Right atrium auricular region (tissue), 2 donors: ENCODE measurements at regions not wholly inside any gene's neighbourhood (a gene's known extent, or its start where the extent isn't known, plus 50 kb on each side); places are given as distances from the start of the nearest gene placed in this dataset.

Experiments
- DNase-seq: peaks from one replicate; pipeline ENCODE4 v3.0.0-alpha.2; 2019; ENCODE audit warnings: low spot score
- H3K27ac ChIP-seq, 2 donors: fragments of 200-600 bp; sonication (generic); 1 replicate in 1 of 2; 2 replicates in 1 of 2; pipeline ENCODE4 v1.5.1; 2016 to 2019
- H3K27me3 ChIP-seq, 2 donors: fragments of 200-600 bp; sonication (generic); one replicate each; pipeline versions ENCODE4 v1.5.1 to v1.6.0; 2017 to 2019
- H3K36me3 ChIP-seq: fragments of 200-600 bp; sonication (generic); one replicate; pipeline ENCODE4 v1.5.1; 2016
- H3K4me1 ChIP-seq, 2 donors: fragments of 200-600 bp; sonication (generic); one replicate each; pipeline versions ENCODE4 v1.5.1 to v1.6.0; 2017 to 2019
- H3K4me3 ChIP-seq, 2 donors: fragments of 200-600 bp; sonication (generic); 1 replicate in 1 of 2; 2 replicates in 1 of 2; pipeline ENCODE4 v1.5.1; 2017 to 2019; ENCODE audit warnings: mild to moderate bottlenecking in 1 of 2, moderate library complexity in 1 of 2
- H3K9me3 ChIP-seq, 2 donors: fragments of 200-600 bp; sonication (generic); one replicate each; pipeline ENCODE4 v1.5.1; 2019
- CTCF ChIP-seq, 2 donors: fragments of 200-600 bp; sonication (generic); IDR thresholded peaks; one replicate each; pipeline ENCODE4 v1.5.1; 2019; ENCODE audit warnings: antibody characterized with exemption in 2 of 2

DNA sequence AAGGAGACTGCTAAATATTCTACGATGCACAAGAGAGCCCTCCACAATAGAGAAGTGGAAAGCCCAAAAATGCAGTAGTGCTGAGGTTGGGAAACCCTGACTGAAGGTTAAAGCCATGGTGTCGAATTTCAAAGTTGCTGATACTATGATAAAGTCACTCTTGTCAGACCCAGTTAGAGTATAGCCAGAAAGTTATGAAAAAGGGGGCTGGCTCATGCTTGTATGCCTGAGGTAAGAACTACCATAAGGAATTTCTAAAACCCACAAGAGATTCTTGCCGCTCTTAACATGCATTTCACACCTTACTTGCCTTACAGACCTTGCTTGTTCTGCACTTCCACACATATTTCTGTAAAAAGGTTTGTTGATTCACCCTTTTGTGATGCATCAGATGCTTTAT lies 184.6 kb downstream of the SLC6A15 start:
- Histone ChIP-seq H3K9me3 (no peaks in the 10 kb centered on the region), H3K27ac (no peak overlapping the region), H3K4me3 (no peak overlapping the region), H3K36me3 (no peaks in the 10 kb centered on the region), H3K4me1 (no peaks in the 10 kb centered on the region), H3K27me3 (no peaks in the 10 kb centered on the region)
- DNase-seq, result no peak
- TF ChIP-seq CTCF (IDR thresholded peaks at IDR 0.05), result no peak

DNA sequence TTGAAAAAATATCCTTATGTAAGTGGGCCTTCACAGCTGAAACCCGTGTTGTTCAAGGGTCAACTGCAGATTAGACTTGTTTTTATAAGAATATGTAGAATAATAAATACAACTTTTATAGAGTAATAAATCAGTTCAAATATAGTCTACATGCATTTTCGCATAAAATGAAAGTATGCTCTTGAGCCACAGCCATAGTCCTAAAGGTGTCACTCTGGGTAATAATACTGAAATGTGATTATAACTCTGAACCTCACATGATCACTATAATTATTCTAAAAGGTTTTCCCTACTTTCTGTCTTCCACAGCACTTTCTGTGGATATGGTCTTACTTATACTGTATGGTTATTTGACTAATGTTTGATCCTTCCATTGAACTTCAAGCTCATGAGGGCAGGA lies 185.8 kb downstream of the SLC6A15 start:
- Histone ChIP-seq H3K4me3 (no peak overlapping the region), H3K27ac (no peak overlapping the region), H3K36me3 (no peaks in the 10 kb centered on the region), H3K27me3 (no peaks in the 10 kb centered on the region), H3K4me1 (no peaks in the 10 kb centered on the region), H3K9me3 (no peaks in the 10 kb centered on the region)
- DNase-seq, result no peak
- TF ChIP-seq CTCF (IDR thresholded peaks at IDR 0.05), result no peak

DNA sequence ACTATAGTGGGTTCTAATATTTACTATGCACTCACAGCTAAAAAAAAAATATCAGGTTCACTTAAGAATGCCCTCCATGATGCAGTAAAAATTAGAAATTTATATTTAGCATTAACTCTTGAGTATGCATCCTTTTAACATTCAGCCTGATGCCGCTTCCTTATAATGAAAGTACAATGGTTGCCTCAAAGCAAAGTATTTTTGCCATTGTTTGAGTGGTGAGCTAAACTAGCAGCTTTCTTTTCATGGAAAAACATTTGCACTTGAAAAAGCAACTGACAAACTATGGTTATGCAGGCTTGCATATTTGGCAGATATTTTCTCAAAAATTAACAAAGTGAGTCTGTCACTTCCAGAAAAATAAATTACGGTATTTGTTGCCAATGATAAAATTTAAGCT lies 188.6 kb downstream of the SLC6A15 start:
- H3K36me3 ChIP-seq, result no peaks in the 10 kb centered on the region
- H3K4me1 ChIP-seq, result no peaks in the 10 kb centered on the region
- no peak for DNase-seq
- H3K27ac ChIP-seq, result no peak overlapping the region
- H3K9me3 ChIP-seq, result no peaks in the 10 kb centered on the region
- no peaks in the 10 kb centered on the region for H3K27me3 ChIP-seq
- H3K4me3 ChIP-seq, result no peak overlapping the region
- no peak for TF ChIP-seq CTCF (IDR thresholded peaks at IDR 0.05)

- no peaks in the 10 kb centered on the region for H3K9me3 ChIP-seq
- H3K36me3 ChIP-seq, result no peaks in the 10 kb centered on the region
- H3K27ac ChIP-seq, result no peak overlapping the region
- DNase-seq, result no peak
- no peaks in the 10 kb centered on the region for H3K27me3 ChIP-seq
- H3K4me3 ChIP-seq, result no peak overlapping the region
- no peaks in the 10 kb centered on the region for H3K4me1 ChIP-seq
- no peak for TF ChIP-seq CTCF (IDR thresholded peaks at IDR 0.05)
Observed at GRCh38 chr12:84719997-84720396, 192.6 kb downstream of the SLC6A15 start.

GRCh38 chr12:84718906-84719305 lies 193.7 kb downstream of the SLC6A15 start:
- no peak overlapping the region for H3K27ac ChIP-seq
- no peak for DNase-seq
- TF ChIP-seq CTCF (IDR thresholded peaks at IDR 0.05), result no peak

DNA sequence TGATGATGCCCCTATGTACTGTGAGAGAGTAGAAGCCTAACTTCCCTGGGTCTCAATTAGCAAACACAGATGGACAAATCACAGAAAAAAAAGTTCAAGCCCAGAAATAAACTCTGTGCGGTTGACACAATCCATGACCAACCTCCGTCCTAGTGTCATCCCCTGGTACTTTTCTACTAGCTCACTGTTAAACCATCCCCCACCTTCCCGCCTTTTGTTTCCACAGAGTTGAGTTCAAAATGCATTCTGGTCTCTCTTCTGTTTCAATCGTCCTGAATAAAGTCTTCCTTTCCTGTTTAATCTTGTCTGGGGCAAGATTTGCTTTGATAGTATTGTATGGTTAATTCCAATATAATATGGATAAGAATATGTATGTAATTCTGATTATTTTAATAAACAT lies 199.9 kb downstream of the SLC6A15 start:
- no peaks in the 10 kb centered on the region for H3K36me3 ChIP-seq
- no peaks in the 10 kb centered on the region for H3K27me3 ChIP-seq

More at GRCh38 chr12:84718906-84719305, 193.7 kb downstream of the SLC6A15 start:
- no peaks in the 10 kb centered on the region for H3K27me3 ChIP-seq
- H3K9me3 ChIP-seq, result no peaks in the 10 kb centered on the region
- H3K4me1 ChIP-seq, result no peaks in the 10 kb centered on the region
- H3K36me3 ChIP-seq, result no peaks in the 10 kb centered on the region
- no peak overlapping the region for H3K4me3 ChIP-seq

More for the DNA sequence above, 199.9 kb downstream of the SLC6A15 start:
- no peak overlapping the region for H3K4me3 ChIP-seq
- no peak overlapping the region for H3K27ac ChIP-seq
- DNase-seq, result no peak
- no peaks in the 10 kb centered on the region for H3K9me3 ChIP-seq
- no peaks in the 10 kb centered on the region for H3K4me1 ChIP-seq
- no peak for TF ChIP-seq CTCF (IDR thresholded peaks at IDR 0.05)
